Stomach (tissue), 8 donors: ENCODE measurements at regions not wholly inside any gene's neighbourhood (a gene's known extent, or its start where the extent isn't known, plus 50 kb on each side); places are given as distances from the start of the nearest gene placed in this dataset.
A peak's percentile ranks its signal among the peaks of the same experiment; 100 is the strongest.

Experiments used
- DNase-seq, 2 donors: peaks; one replicate each; pipeline versions ENCODE4 v3.0.0 to v3.0.0-alpha.2; 2013 to 2019
- H3K27ac ChIP-seq, 5 donors: fragments of 200-600 bp in 4 of 5; sonication (generic) in 4 of 5; one replicate each; pipeline ENCODE4 v1.5.1; 2013 to 2019; ENCODE audit warnings: mild to moderate bottlenecking in 1 of 5, moderate library complexity in 1 of 5
- H3K27me3 ChIP-seq, 3 donors: fragments of 200-600 bp; sonication (generic); one replicate each; pipeline ENCODE4 v1.5.1; 2017 to 2019; ENCODE audit warnings: mixed run types in 1 of 3
- H3K36me3 ChIP-seq, 4 donors: fragments of 200-600 bp; sonication (generic); 1 replicate in 3 of 4; 2 replicates in 1 of 4; pipeline ENCODE4 v1.5.1; 2016 to 2019
- H3K4me1 ChIP-seq, 4 donors: fragments of 200-600 bp; sonication (generic); one replicate each; pipeline ENCODE4 v1.5.1; 2016 to 2019
- H3K4me3 ChIP-seq, 4 donors: fragments of 200-600 bp; sonication (generic) in 3 of 4; one replicate each; pipeline ENCODE4 v1.5.1; 2016 to 2019; ENCODE audit warnings: mild to moderate bottlenecking in 1 of 4
- H3K9me3 ChIP-seq, 4 donors: fragments of 200-600 bp; sonication (generic); one replicate each; pipeline ENCODE4 v1.5.1; 2016 to 2019
- CTCF ChIP-seq, 7 experiments: fragments of 450-650 bp in 4 of 7; fragments of 200-600 bp in 3 of 7; sonication (generic) in 3 of 7; IDR thresholded peaks; one replicate each; pipeline ENCODE4 v1.5.1; 2016 to 2019; ENCODE audit warnings: antibody characterized with exemption in 7 of 7, control low read depth in 2 of 7, mild to moderate bottlenecking in 1 of 7
- EP300 ChIP-seq: sonication (generic); formaldehyde crosslinking; IDR thresholded peaks from one replicate; pipeline ENCODE4 v1.6.1; 2017; ENCODE audit warnings: antibody characterized with exemption
- POLR2A ChIP-seq, 4 donors: fragments of 450-650 bp; IDR thresholded peaks; one replicate each; pipeline ENCODE4 v1.6.1; 2016; ENCODE audit warnings: antibody characterized with exemption in 4 of 4, control low read depth in 2 of 4, mild to moderate bottlenecking in 1 of 4, moderate library complexity in 1 of 4
- POLR2AphosphoS5 ChIP-seq, 3 donors: sonication (generic); formaldehyde crosslinking; IDR thresholded peaks; one replicate each; pipeline ENCODE4 v1.6.1; 2016; ENCODE audit warnings: antibody characterized with exemption in 3 of 3
- WGBS, 5 donors: extraction: QIAGEN DNeasy Blood & Tissue Kit in 3 of 5; methylation state at CpG; one replicate each; pipeline versions ENCODE4 v1.1.5 to v1.1.7; 2013 to 2018; 5-methylcytosine and 5-hydroxymethylcytosine counted together
- intact Hi-C: fragments of 100-400 bp; cut with DNase I; formaldehyde crosslinking; loops from one replicate; pipeline ENCODE4 v1.15.1; 2023; ENCODE audit warnings: low total_unique reads
- donor health status: healthy with polysubstance abuse.
- donor health status: Bipolar disorder and iron deficiency.
- donor health status: healthy.

GRCh38 chr1:232150770-232151548 lies 479.0 kb downstream of the SIPA1L2 start:
- 77 to 83% (median 79%) methylated on average over 8 of the region's 8 CpGs for WGBS, 5 donors
- H3K4me1 ChIP-seq = peaks cover 0 to 9% (median 3%) of the 10 kb centered on the region in 4 donors

GRCh38 chr1:232149287-232150201 lies 480.4 kb downstream of the SIPA1L2 start:
- DNase-seq = peak in 1 of 2 donors; percentile 35
- intact Hi-C loops = no loop called here
- Histone ChIP-seq H3K36me3 (no peaks in the 10 kb centered on the region), H3K4me3 (no peak overlapping the region), H3K27me3 (no peaks in the 10 kb centered on the region), H3K9me3 (no peaks in the 10 kb centered on the region), H3K4me1 (peaks cover 0 to 9% (median 3%) of the 10 kb centered on the region in 4 donors), H3K27ac (no peak overlapping the region)
- TF ChIP-seq CTCF (IDR thresholded peaks at IDR 0.05) (no peak), EP300 (no peak), POLR2AphosphoS5 (IDR thresholded peaks at IDR 0.05) (no peak)
- 41 to 48% (median 45%) methylated on average over 9 of the region's 9 CpGs for WGBS, 5 donors

More at GRCh38 chr1:232150770-232151548, 479.0 kb downstream of the SIPA1L2 start:
- intact Hi-C loops = no loop called here
- DNase-seq = no peak
- H3K27ac ChIP-seq = no peak overlapping the region
- no peaks in the 10 kb centered on the region for H3K36me3 ChIP-seq
- H3K9me3 ChIP-seq = no peaks in the 10 kb centered on the region
- no peaks in the 10 kb centered on the region for H3K27me3 ChIP-seq
- H3K4me3 ChIP-seq = no peak overlapping the region
- TF ChIP-seq POLR2A (IDR thresholded peaks at IDR 0.05) (no peak), CTCF (IDR thresholded peaks at IDR 0.05) (no peak)

GRCh38 chr1:232147215-232147614 lies 482.7 kb downstream of the SIPA1L2 start:
- TF ChIP-seq POLR2AphosphoS5 (IDR thresholded peaks at IDR 0.05) (no peak), POLR2A (IDR thresholded peaks at IDR 0.05) (no peak), CTCF (IDR thresholded peaks at IDR 0.05) (no peak), EP300 (no peak)
- no peak for DNase-seq
- Histone ChIP-seq H3K27me3 (no peaks in the 10 kb centered on the region), H3K27ac (no peak overlapping the region), H3K36me3 (no peaks in the 10 kb centered on the region), H3K9me3 (no peaks in the 10 kb centered on the region), H3K4me3 (no peak overlapping the region), H3K4me1 (peaks cover 0 to 19% (median 5%) of the 10 kb centered on the region in 4 donors)
- WGBS, 5 donors = 71 to 84% (median 76%) methylated on average over 2 of the region's 2 CpGs
- intact Hi-C loops = no loop called here

GRCh38 chr1:232146514-232146913 lies 483.4 kb downstream of the SIPA1L2 start:
- no peak overlapping the region for H3K4me3 ChIP-seq
- no peaks in the 10 kb centered on the region for H3K27me3 ChIP-seq
- H3K27ac ChIP-seq = no peak overlapping the region
- intact Hi-C loops = no loop called here
- peaks cover 0 to 19% (median 5%) of the 10 kb centered on the region in 4 donors for H3K4me1 ChIP-seq
- no peak for DNase-seq
- no peaks in the 10 kb centered on the region for H3K36me3 ChIP-seq
- WGBS, 5 donors = 82 to 88% (median 85%) methylated on average over 3 of the region's 3 CpGs
- no peaks in the 10 kb centered on the region for H3K9me3 ChIP-seq
- no peak for TF ChIP-seq CTCF (IDR thresholded peaks at IDR 0.05)
